Gastrocnemius medialis (tissue), 4 donors: ENCODE measurements at regions not wholly inside any gene's neighbourhood (a gene's known extent, or its start where the extent isn't known, plus 50 kb on each side); places are given as distances from the start of the nearest gene placed in this dataset.

Source experiments
- ATAC-seq, 2 donors: fragments of 150-250 bp; one replicate each; pipeline ENCODE4 v1.9.1; 2016
- DNase-seq, 2 donors: peaks; one replicate each; pipeline ENCODE4 v3.0.0-alpha.2; 2019
- H3K27ac ChIP-seq, 4 donors: fragments of 200-600 bp; sonication (generic); 1 replicate in 1 of 4; 2 replicates in 3 of 4; pipeline ENCODE4 v1.5.1; 2016 to 2018; ENCODE audit warnings: mild to moderate bottlenecking in 2 of 4, moderate library complexity in 1 of 4
- H3K27me3 ChIP-seq, 3 donors: fragments of 200-600 bp; sonication (generic) in 2 of 3; 1 replicate in 1 of 3; 2 replicates in 2 of 3; pipeline versions ENCODE4 v1.5.1 to v1.6.0; 2016 to 2019; ENCODE audit warnings: mild to moderate bottlenecking in 1 of 3, moderate library complexity in 1 of 3
- H3K36me3 ChIP-seq, 2 donors: fragments of 200-600 bp; sonication (generic) in 1 of 2; one replicate each; pipeline ENCODE4 v1.5.1; 2017 to 2018
- H3K4me1 ChIP-seq, 2 donors: fragments of 200-600 bp; sonication (generic) in 1 of 2; one replicate each; pipeline ENCODE4 v1.5.1; 2016 to 2017; ENCODE audit warnings: mild to moderate bottlenecking in 2 of 2
- H3K4me3 ChIP-seq, 4 donors: fragments of 200-600 bp; sonication (generic) in 3 of 4; 1 replicate in 1 of 4; 2 replicates in 3 of 4; pipeline ENCODE4 v1.5.1; 2016 to 2019; ENCODE audit warnings: mild to moderate bottlenecking in 2 of 4
- H3K9me3 ChIP-seq, 3 donors: fragments of 200-600 bp; sonication (generic) in 2 of 3; 1 replicate in 1 of 3; 2 replicates in 2 of 3; pipeline ENCODE4 v1.5.1; 2016 to 2019
- POLR2A ChIP-seq, 2 donors: fragments of 450-650 bp; IDR thresholded peaks; one replicate each; pipeline ENCODE4 v1.6.1; 2017; ENCODE audit warnings: antibody characterized with exemption in 2 of 2, mild to moderate bottlenecking in 2 of 2, moderate library complexity in 2 of 2
- in situ Hi-C, 4 donors: fragments of 200-750 bp; cut with MboI; loops; one replicate each; pipeline versions ENCODE4 v1.15.0 to v1.8.0; 2017; ENCODE audit warnings: low sequenced_read_pairs in 4 of 4
- intact Hi-C: fragments of 100-400 bp; cut with DNase I; formaldehyde crosslinking; loops from one replicate; pipeline ENCODE4 v1.15.1; 2023; ENCODE audit warnings: low total_unique reads
- TF ChIP-seq, protein P1 (sequence below), 5 experiments: fragments of 450-650 bp in 3 of 5; fragments of 200-600 bp in 2 of 5; sonication (generic) in 2 of 5; IDR thresholded peaks in 4 of 5; conservative IDR thresholded peaks in 1 of 5; 1 replicate in 4 of 5; 2 replicates in 1 of 5; pipeline ENCODE4 v1.5.1; 2016 to 2019; ENCODE audit warnings: antibody characterized with exemption in 5 of 5, mild to moderate bottlenecking in 3 of 5, moderate library complexity in 3 of 5

DNA sequence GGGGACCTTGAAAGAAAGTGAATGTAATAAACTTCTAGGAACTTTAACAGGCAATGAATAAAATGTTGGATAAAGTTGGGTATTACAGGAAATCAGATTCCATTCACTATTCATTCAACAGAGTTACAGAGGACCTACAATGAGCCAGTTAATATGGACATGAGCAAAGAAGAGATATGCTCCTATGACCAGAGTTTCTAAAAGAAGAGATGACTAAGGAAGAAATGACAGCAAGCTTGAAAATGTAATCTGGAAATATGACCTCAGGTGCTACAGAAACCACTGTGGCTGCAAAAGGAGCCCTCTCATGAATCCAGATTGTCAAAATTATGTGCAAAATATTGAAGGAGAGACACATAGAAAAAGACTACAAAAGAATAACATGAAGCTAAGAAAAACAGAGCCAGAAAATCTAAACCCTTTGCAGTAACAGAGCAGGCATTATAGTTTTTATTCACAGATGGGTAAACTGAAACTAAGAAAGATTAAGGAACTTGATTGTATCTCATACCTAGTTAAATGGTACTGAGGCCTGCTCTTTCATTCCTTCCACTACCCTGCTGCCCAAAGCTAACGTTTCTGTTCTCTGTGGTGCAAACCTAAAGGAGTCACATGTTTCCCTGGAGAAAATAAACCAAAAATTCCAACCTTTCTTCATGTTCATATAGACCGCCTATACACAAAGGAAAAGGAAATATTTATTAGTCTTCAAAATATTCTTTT is 378.3 kb downstream of the GBA3 start:
- in situ Hi-C loops (no loop called here), intact Hi-C loops (no loop called here)
- no peak for TF ChIP-seq POLR2A (IDR thresholded peaks at IDR 0.05)
- TF ChIP-seq, protein P1, sequence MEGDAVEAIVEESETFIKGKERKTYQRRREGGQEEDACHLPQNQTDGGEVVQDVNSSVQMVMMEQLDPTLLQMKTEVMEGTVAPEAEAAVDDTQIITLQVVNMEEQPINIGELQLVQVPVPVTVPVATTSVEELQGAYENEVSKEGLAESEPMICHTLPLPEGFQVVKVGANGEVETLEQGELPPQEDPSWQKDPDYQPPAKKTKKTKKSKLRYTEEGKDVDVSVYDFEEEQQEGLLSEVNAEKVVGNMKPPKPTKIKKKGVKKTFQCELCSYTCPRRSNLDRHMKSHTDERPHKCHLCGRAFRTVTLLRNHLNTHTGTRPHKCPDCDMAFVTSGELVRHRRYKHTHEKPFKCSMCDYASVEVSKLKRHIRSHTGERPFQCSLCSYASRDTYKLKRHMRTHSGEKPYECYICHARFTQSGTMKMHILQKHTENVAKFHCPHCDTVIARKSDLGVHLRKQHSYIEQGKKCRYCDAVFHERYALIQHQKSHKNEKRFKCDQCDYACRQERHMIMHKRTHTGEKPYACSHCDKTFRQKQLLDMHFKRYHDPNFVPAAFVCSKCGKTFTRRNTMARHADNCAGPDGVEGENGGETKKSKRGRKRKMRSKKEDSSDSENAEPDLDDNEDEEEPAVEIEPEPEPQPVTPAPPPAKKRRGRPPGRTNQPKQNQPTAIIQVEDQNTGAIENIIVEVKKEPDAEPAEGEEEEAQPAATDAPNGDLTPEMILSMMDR (IDR thresholded peaks at IDR 0.05 in 4 of 5, conservative IDR thresholded peaks at IDR 0.05 in 1 of 5), result no peak
- no peak for DNase-seq
- H3K4me3 ChIP-seq, result no peak overlapping the region
- ATAC-seq, result no peak
- H3K9me3 ChIP-seq, result no peaks in the 10 kb centered on the region
- H3K27me3 ChIP-seq, result no peaks in the 10 kb centered on the region
- no peak overlapping the region for H3K27ac ChIP-seq
- no peaks in the 10 kb centered on the region for H3K4me1 ChIP-seq
- no peaks in the 10 kb centered on the region for H3K36me3 ChIP-seq

DNA sequence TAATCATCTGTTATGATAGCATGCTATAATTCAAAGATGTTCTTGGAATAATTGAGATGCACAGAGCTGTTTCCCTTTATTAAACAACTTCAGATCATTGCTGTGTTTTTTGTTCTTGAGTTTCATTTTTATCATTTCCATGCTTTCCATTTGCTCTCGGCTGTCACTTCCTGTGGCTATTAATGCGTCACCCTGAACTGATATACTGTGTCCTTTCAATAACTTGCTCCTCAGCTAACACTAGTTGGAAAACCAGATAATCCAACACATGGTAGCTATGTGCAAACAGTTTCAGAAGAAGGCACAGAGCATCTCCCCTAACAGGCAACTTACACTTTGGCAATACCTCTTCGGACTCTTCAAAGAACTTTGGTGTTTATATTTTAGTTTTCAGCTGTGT is 376.0 kb downstream of the GBA3 start:
- Histone ChIP-seq H3K9me3 (no peaks in the 10 kb centered on the region), H3K36me3 (no peaks in the 10 kb centered on the region), H3K27me3 (no peaks in the 10 kb centered on the region), H3K27ac (no peak overlapping the region), H3K4me1 (no peaks in the 10 kb centered on the region), H3K4me3 (no peak overlapping the region)
- DNase-seq (no peak), ATAC-seq (no peak)
- in situ Hi-C loops, result no loop called here
- TF ChIP-seq POLR2A (IDR thresholded peaks at IDR 0.05), result no peak
- TF ChIP-seq, protein P1 (IDR thresholded peaks at IDR 0.05 in 4 of 5, conservative IDR thresholded peaks at IDR 0.05 in 1 of 5), result no peak
- intact Hi-C loops, result no loop called here

DNA sequence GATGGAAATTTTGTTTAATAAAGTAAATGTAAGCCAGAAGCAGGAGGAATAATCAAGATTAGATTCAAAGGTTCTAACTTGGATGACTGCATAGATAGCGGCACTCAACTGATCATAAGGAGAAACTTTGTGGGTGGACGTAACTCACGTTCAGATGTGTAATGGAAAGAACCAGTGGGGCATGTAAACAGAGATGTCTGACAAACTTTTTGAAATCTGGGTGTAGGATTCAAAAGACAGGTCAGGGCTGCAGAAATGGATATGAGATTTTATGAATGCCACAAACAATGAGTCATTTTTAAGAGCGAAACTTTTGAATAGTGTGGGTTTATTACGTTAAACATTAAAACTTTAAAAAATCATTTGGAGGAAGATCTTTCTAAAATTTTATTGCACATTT is 375.6 kb downstream of the GBA3 start:
- in situ Hi-C loops, result no loop called here

DNA sequence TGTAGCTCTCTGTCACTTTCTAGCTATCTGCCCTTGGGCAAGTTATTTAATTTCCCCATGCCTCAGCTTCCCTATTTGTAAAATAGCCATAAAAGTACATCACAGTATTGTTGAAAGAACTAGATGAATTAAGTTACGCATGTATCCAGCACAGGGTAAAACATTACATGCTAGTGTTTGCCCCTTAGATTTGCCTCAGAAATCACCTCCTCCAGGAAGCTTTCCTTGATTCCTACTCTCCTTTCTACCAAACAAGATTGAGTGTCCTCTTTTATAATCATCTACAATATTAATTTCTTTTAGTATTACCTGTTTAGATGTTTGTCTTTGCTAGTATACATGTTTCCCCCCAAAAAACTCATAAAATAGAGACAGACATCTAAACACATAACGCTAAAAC is 369.5 kb downstream of the GBA3 start:
- intact Hi-C loops (no loop called here), in situ Hi-C loops (no loop called here)
- Histone ChIP-seq H3K36me3 (no peaks in the 10 kb centered on the region), H3K27me3 (no peaks in the 10 kb centered on the region), H3K4me1 (no peaks in the 10 kb centered on the region), H3K9me3 (no peaks in the 10 kb centered on the region), H3K4me3 (no peak overlapping the region), H3K27ac (no peak overlapping the region)
- ATAC-seq, result no peak
- DNase-seq, result no peak
- TF ChIP-seq, protein P1 (IDR thresholded peaks at IDR 0.05 in 4 of 5, conservative IDR thresholded peaks at IDR 0.05 in 1 of 5), result no peak
- TF ChIP-seq POLR2A (IDR thresholded peaks at IDR 0.05), result no peak

More for the DNA sequence above, 375.6 kb downstream of the GBA3 start:
- no peak for DNase-seq
- H3K9me3 ChIP-seq, result no peaks in the 10 kb centered on the region
- intact Hi-C loops, result no loop called here
- no peaks in the 10 kb centered on the region for H3K4me1 ChIP-seq
- no peak for ATAC-seq
- TF ChIP-seq POLR2A (IDR thresholded peaks at IDR 0.05), result no peak
- TF ChIP-seq, protein P1 (IDR thresholded peaks at IDR 0.05 in 4 of 5, conservative IDR thresholded peaks at IDR 0.05 in 1 of 5), result no peak
- H3K36me3 ChIP-seq, result no peaks in the 10 kb centered on the region
- no peaks in the 10 kb centered on the region for H3K27me3 ChIP-seq
- H3K4me3 ChIP-seq, result no peak overlapping the region
- no peak overlapping the region for H3K27ac ChIP-seq

DNA sequence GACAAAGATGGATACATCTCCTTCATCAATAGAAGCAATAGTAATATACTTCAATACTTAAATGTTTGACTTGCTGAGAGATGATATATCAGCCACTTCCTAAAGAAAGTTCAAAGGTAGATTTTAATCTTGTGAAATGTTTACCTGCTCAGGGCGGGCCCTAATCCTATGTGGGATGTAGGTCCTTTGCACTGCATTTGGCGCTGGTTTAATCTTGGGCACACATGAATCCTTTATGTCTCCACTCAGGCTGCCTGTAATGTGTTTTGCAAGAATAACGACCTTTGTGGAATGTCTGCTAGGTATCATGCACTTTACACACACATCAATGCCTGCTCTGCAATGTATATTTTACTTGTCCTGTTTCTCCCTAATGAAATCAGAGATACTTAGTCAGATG is 368.7 kb downstream of the GBA3 start:
- Histone ChIP-seq H3K9me3 (no peaks in the 10 kb centered on the region), H3K27ac (no peak overlapping the region), H3K36me3 (no peaks in the 10 kb centered on the region), H3K4me1 (no peaks in the 10 kb centered on the region), H3K4me3 (no peak overlapping the region), H3K27me3 (no peaks in the 10 kb centered on the region)
- in situ Hi-C loops (no loop called here), intact Hi-C loops (no loop called here)
- DNase-seq (no peak), ATAC-seq (no peak)
- TF ChIP-seq, protein P1 (IDR thresholded peaks at IDR 0.05 in 4 of 5, conservative IDR thresholded peaks at IDR 0.05 in 1 of 5), result no peak
- TF ChIP-seq POLR2A (IDR thresholded peaks at IDR 0.05), result no peak
